ENCODE measurements at regions not wholly inside any gene's neighbourhood (a gene's known extent, or its start where the extent isn't known, plus 50 kb on each side); places are given as distances from the start of the nearest gene placed in this dataset.

DNA sequence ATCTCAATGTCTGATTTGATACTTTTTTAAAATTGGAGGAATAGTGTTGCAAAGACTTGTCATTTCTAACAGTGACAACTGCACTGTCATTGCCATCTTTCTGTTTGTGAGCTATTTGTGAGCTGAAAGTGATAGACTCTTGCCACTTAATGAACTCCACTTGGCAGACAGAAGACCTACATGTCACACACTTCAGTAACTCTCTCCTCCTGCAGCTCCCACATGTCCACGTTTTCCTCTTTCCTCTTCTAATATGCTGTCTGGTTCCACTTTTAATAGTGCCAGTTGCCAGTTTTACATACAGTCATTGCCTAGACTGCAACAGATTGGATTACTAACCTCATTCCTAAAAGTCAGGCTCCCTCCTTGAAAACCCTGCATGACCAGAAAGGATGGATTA lies 121.5 kb downstream of the CAPZA3 start:
- WGBS: 87% methylated on average over 1 of the region's 1 CpG
- DNase-seq: no peak
- Histone ChIP-seq H2BK15ac (ENCODE audit: low read depth, poor library complexity, severe bottlenecking) (no peak overlapping the region), H2AK5ac (ENCODE audit: low read length, severe bottlenecking) (no peak overlapping the region), H2BK12ac (ENCODE audit: low read length in 2 of 2) (no peak overlapping the region), H3K9ac (ENCODE audit: low read length) (no peak overlapping the region), H3K9me3 (ENCODE audit: control insufficient read depth, low read length) (no peaks in the 10 kb centered on the region), H3K18ac (ENCODE audit: low read depth in 1 of 2, low read length in 2 of 2) (no peak overlapping the region), H4K91ac (ENCODE audit: low read length) (no peak overlapping the region), H3K14ac (ENCODE audit: low read length in 2 of 2) (no peak overlapping the region), H3K36me3 (ENCODE audit: control insufficient read depth in 1 of 2, insufficient read depth in 2 of 2, low read depth in 1 of 2, low read length in 2 of 2) (no peaks in the 10 kb centered on the region), H4K8ac (ENCODE audit: low read length) (no peak overlapping the region), H2AFZ (ENCODE audit: low read depth, low read length) (no peak overlapping the region), H3K4me3 (ENCODE audit: insufficient read depth in 1 of 2, low read depth in 1 of 2, low read length in 2 of 2) (no peak overlapping the region), H3K79me1 (replicated peaks; ENCODE audit: low read length, poor library complexity, severe bottlenecking) (no peaks in the 10 kb centered on the region), H2BK120ac (ENCODE audit: low read depth, low read length) (no peak overlapping the region), H3K4me1 (ENCODE audit: control insufficient read depth, insufficient read depth, low read depth, low read length) (no peaks in the 10 kb centered on the region), H2BK5ac (ENCODE audit: low read depth, low read length, poor library complexity, severe bottlenecking) (no peak overlapping the region), H3K27me3 (ENCODE audit: control insufficient read depth in 1 of 2, insufficient read depth in 1 of 2, low read length in 2 of 2) (no peaks in the 10 kb centered on the region), H3K27ac (ENCODE audit: low read length, poor library complexity, severe bottlenecking) (no peak overlapping the region), H3K4ac (ENCODE audit: low read depth in 1 of 2, low read length in 2 of 2) (no peak overlapping the region), H3K23ac (ENCODE audit: low read length in 2 of 2) (no peak overlapping the region), H3K4me2 (ENCODE audit: low read length, poor library complexity, severe bottlenecking) (no peak overlapping the region)

DNA sequence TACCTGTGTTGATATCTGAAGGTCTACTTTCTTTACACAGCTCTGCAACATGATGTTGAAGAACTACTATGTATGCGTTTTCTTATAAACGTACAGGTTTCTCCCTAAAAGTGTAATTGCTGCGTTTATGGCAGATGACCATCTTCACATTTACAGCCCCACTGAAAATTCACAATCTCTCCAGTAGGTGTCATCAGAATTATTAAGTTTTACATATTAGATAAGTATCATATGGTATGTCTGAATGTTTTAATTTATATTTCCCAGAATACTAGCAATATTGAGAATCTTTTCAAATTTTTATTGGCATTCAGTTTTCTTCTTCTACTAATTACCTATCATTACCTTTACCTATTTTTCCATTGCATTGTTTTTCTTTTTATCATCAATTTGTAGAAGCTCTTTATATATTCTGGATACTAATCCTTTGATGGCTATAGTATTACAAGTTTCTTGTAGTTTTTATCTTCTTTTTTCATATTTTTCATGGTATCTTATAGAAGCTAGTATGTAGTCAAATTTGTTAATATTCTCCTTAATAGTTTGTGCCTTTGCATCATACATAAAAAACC lies 123.5 kb downstream of the CAPZA3 start:
- no peak overlapping the region for H3K23ac ChIP-seq (ENCODE audit: low read length in 2 of 2)
- H3K4ac ChIP-seq (ENCODE audit: low read depth in 1 of 2, low read length in 2 of 2): no peak overlapping the region
- no peak overlapping the region for H3K9ac ChIP-seq (ENCODE audit: low read length)
- no peaks in the 10 kb centered on the region for H3K4me1 ChIP-seq (ENCODE audit: control insufficient read depth, insufficient read depth, low read depth, low read length)
- H3K27me3 ChIP-seq (ENCODE audit: control insufficient read depth in 1 of 2, insufficient read depth in 1 of 2, low read length in 2 of 2): no peaks in the 10 kb centered on the region
- H3K18ac ChIP-seq (ENCODE audit: low read depth in 1 of 2, low read length in 2 of 2): no peak overlapping the region
- H4K91ac ChIP-seq (ENCODE audit: low read length): no peak overlapping the region
- no peaks in the 10 kb centered on the region for H3K9me3 ChIP-seq (ENCODE audit: control insufficient read depth, low read length)
- no peak overlapping the region for H3K4me3 ChIP-seq (ENCODE audit: insufficient read depth in 1 of 2, low read depth in 1 of 2, low read length in 2 of 2)
- no peak overlapping the region for H3K4me2 ChIP-seq (ENCODE audit: low read length, poor library complexity, severe bottlenecking)
- no peaks in the 10 kb centered on the region for H3K36me3 ChIP-seq (ENCODE audit: control insufficient read depth in 1 of 2, insufficient read depth in 2 of 2, low read depth in 1 of 2, low read length in 2 of 2)
- H2BK15ac ChIP-seq (ENCODE audit: low read depth, poor library complexity, severe bottlenecking): no peak overlapping the region
- 100% methylated on average over 2 of the region's 3 CpGs for WGBS
- H2BK5ac ChIP-seq (ENCODE audit: low read depth, low read length, poor library complexity, severe bottlenecking): no peak overlapping the region
- no peak overlapping the region for H3K14ac ChIP-seq (ENCODE audit: low read length in 2 of 2)
- H2AFZ ChIP-seq (ENCODE audit: low read depth, low read length): no peak overlapping the region
- no peak overlapping the region for H2AK5ac ChIP-seq (ENCODE audit: low read length, severe bottlenecking)
- peak; percentile 37 for DNase-seq
- H3K27ac ChIP-seq (ENCODE audit: low read length, poor library complexity, severe bottlenecking): no peak overlapping the region
- no peaks in the 10 kb centered on the region for H3K79me1 ChIP-seq (replicated peaks; ENCODE audit: low read length, poor library complexity, severe bottlenecking)
- H2BK12ac ChIP-seq (ENCODE audit: low read length in 2 of 2): no peak overlapping the region
- no peak overlapping the region for H2BK120ac ChIP-seq (ENCODE audit: low read depth, low read length)
- no peak overlapping the region for H4K8ac ChIP-seq (ENCODE audit: low read length)

DNA sequence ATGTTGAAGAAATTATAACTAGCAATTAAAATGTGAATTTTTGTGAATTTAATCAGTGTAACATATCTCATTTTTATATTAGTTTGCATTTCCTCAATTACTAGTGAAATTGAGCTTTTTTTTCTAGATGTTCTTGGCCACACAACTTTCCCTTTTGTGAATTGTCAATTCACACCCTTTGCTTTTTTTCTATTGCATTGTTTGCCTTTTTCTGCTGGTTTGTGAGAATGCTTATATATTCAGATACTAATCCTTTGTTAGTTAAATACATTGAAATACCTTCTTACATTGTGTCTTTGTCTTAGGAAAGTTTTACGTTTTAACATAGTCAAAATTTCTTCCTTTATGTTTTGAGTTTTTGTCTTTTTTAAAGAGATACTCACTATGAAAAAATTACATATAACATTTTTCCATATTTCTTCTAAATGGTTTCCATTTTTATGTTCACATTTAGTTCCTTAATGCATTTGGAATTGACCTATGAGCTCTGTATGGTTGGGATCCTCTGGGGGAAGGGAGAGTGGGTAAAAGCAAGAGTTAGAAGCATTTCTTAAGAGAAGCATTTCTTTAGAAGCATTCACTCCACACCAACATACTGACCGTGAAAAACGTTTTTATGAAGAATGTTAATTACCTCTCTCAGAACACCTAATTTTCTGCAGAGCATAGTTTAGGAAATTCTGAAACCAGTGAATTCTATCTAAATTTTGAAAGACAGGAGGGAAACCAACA lies 126.0 kb downstream of the CAPZA3 start:
- no peaks in the 10 kb centered on the region for H3K79me1 ChIP-seq (replicated peaks; ENCODE audit: low read length, poor library complexity, severe bottlenecking)
- WGBS: 64% methylated on average over 2 of the region's 3 CpGs
- no peak overlapping the region for H2BK5ac ChIP-seq (ENCODE audit: low read depth, low read length, poor library complexity, severe bottlenecking)
- no peak overlapping the region for H3K18ac ChIP-seq (ENCODE audit: low read depth in 1 of 2, low read length in 2 of 2)
- no peak overlapping the region for H4K91ac ChIP-seq (ENCODE audit: low read length)
- H3K27ac ChIP-seq (ENCODE audit: low read length, poor library complexity, severe bottlenecking): no peak overlapping the region
- H3K14ac ChIP-seq (ENCODE audit: low read length in 2 of 2): no peak overlapping the region
- H3K36me3 ChIP-seq (ENCODE audit: control insufficient read depth in 1 of 2, insufficient read depth in 2 of 2, low read depth in 1 of 2, low read length in 2 of 2): no peaks in the 10 kb centered on the region
- H3K27me3 ChIP-seq (ENCODE audit: control insufficient read depth in 1 of 2, insufficient read depth in 1 of 2, low read length in 2 of 2): no peaks in the 10 kb centered on the region
- no peak overlapping the region for H2BK12ac ChIP-seq (ENCODE audit: low read length in 2 of 2)
- no peak overlapping the region for H2AFZ ChIP-seq (ENCODE audit: low read depth, low read length)
- H2BK15ac ChIP-seq (ENCODE audit: low read depth, poor library complexity, severe bottlenecking): no peak overlapping the region
- no peak overlapping the region for H2AK5ac ChIP-seq (ENCODE audit: low read length, severe bottlenecking)
- H3K4me1 ChIP-seq (ENCODE audit: control insufficient read depth, insufficient read depth, low read depth, low read length): no peaks in the 10 kb centered on the region
- H3K23ac ChIP-seq (ENCODE audit: low read length in 2 of 2): no peak overlapping the region
- H3K4ac ChIP-seq (ENCODE audit: low read depth in 1 of 2, low read length in 2 of 2): no peak overlapping the region
- no peak for DNase-seq
- H3K9me3 ChIP-seq (ENCODE audit: control insufficient read depth, low read length): no peaks in the 10 kb centered on the region
- no peak overlapping the region for H3K4me3 ChIP-seq (ENCODE audit: insufficient read depth in 1 of 2, low read depth in 1 of 2, low read length in 2 of 2)
- H3K9ac ChIP-seq (ENCODE audit: low read length): no peak overlapping the region
- H2BK120ac ChIP-seq (ENCODE audit: low read depth, low read length): no peak overlapping the region
- no peak overlapping the region for H4K8ac ChIP-seq (ENCODE audit: low read length)
- H3K4me2 ChIP-seq (ENCODE audit: low read length, poor library complexity, severe bottlenecking): no peak overlapping the region

DNA sequence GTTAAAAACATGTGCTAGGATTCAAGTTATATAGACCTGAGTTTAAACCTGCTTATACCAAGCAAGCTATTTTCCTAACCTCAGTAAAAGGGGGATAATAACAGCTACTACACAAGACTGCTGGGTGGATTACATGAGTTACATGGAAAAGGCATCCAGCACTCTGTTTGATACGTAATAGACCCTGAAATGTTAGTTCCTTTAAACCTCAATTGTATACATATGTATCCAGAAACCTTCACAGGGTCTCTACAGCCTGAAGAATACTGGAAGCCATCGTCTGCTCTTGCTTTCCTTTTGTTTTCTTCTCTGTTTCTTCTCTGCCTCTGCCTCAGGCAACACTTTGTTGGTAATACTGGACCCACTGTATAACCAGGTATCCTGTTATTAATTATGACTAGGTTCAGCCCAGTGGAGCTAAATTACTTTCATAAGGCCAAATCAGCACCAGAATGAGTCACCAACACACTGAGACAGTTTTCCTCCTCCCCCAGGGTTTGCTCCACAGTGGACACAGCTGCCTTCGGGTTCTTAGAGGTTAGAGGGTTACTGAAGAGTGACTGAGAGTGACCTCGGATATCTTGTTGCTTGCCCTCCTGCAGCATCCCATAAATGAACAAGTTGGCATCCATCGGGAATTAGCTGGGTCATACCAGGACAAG lies 127.1 kb downstream of the CAPZA3 start:
- no peak overlapping the region for H3K4ac ChIP-seq (ENCODE audit: low read depth in 1 of 2, low read length in 2 of 2)
- no peaks in the 10 kb centered on the region for H3K9me3 ChIP-seq (ENCODE audit: control insufficient read depth, low read length)
- peak; percentile 49 for DNase-seq
- H3K9ac ChIP-seq (ENCODE audit: low read length): peak overlapping the region; percentile 63
- no peak overlapping the region for H2BK5ac ChIP-seq (ENCODE audit: low read depth, low read length, poor library complexity, severe bottlenecking)
- H3K79me1 ChIP-seq (replicated peaks; ENCODE audit: low read length, poor library complexity, severe bottlenecking): no peaks in the 10 kb centered on the region
- H2BK120ac ChIP-seq (ENCODE audit: low read depth, low read length): no peak overlapping the region
- no peak overlapping the region for H4K91ac ChIP-seq (ENCODE audit: low read length)
- H3K23ac ChIP-seq (ENCODE audit: low read length in 2 of 2): no peak overlapping the region
- no peak overlapping the region for H3K14ac ChIP-seq (ENCODE audit: low read length in 2 of 2)
- no peak overlapping the region for H2AFZ ChIP-seq (ENCODE audit: low read depth, low read length)
- H3K4me3 ChIP-seq (ENCODE audit: insufficient read depth in 1 of 2, low read depth in 1 of 2, low read length in 2 of 2): peak overlapping the region in 1 of 2 experiments; percentile 39
- 68% methylated on average over 4 of the region's 5 CpGs for WGBS
- H3K4me2 ChIP-seq (ENCODE audit: low read length, poor library complexity, severe bottlenecking): no peak overlapping the region
- no peak overlapping the region for H2AK5ac ChIP-seq (ENCODE audit: low read length, severe bottlenecking)
- H3K36me3 ChIP-seq (ENCODE audit: control insufficient read depth in 1 of 2, insufficient read depth in 2 of 2, low read depth in 1 of 2, low read length in 2 of 2): no peaks in the 10 kb centered on the region
- no peak overlapping the region for H4K8ac ChIP-seq (ENCODE audit: low read length)
- peak overlapping the region; percentile 24 for H3K27ac ChIP-seq (ENCODE audit: low read length, poor library complexity, severe bottlenecking)
- H3K27me3 ChIP-seq (ENCODE audit: control insufficient read depth in 1 of 2, insufficient read depth in 1 of 2, low read length in 2 of 2): no peaks in the 10 kb centered on the region
- no peak overlapping the region for H2BK12ac ChIP-seq (ENCODE audit: low read length in 2 of 2)
- no peaks in the 10 kb centered on the region for H3K4me1 ChIP-seq (ENCODE audit: control insufficient read depth, insufficient read depth, low read depth, low read length)
- H3K18ac ChIP-seq (ENCODE audit: low read depth in 1 of 2, low read length in 2 of 2): no peak overlapping the region
- no peak overlapping the region for H2BK15ac ChIP-seq (ENCODE audit: low read depth, poor library complexity, severe bottlenecking)
